Effector memory CD4-positive, alpha-beta T cell (primary cell): ENCODE measurements at regions not wholly inside any gene's neighbourhood (a gene's known extent, or its start where the extent isn't known, plus 50 kb on each side); places are given as distances from the start of the nearest gene placed in this dataset.

Source experiments
- DNase-seq, 3 donors: peaks; one replicate each; pipeline ENCODE4 v3.0.0-alpha.2; 2020
- H3K27ac ChIP-seq: 2 replicates; pipeline ENCODE4 v1.7.0; 2013; ENCODE audit warnings: mild to moderate bottlenecking, low read length, moderate library complexity; ENCODE audit not compliant: insufficient read depth, poor library complexity, severe bottlenecking
- H3K27me3 ChIP-seq: replicated peaks from 2 replicates; pipeline ENCODE4 v1.7.0; 2013; ENCODE audit warnings: mild to moderate bottlenecking, low read length; ENCODE audit not compliant: insufficient read depth, control insufficient read depth, poor library complexity, severe bottlenecking
- H3K36me3 ChIP-seq: 2 replicates; pipeline ENCODE4 v1.7.0; 2013; ENCODE audit warnings: mild to moderate bottlenecking, low read length, moderate library complexity; ENCODE audit not compliant: control insufficient read depth, insufficient read depth
- H3K4me1 ChIP-seq: 2 replicates; pipeline ENCODE4 v1.7.0; 2013; ENCODE audit warnings: low read length, mild to moderate bottlenecking; ENCODE audit not compliant: control insufficient read depth, insufficient read depth, poor library complexity, severe bottlenecking
- H3K4me3 ChIP-seq: 2 replicates; pipeline ENCODE4 v1.7.0; 2013; ENCODE audit warnings: low read length, low read depth, mild to moderate bottlenecking; ENCODE audit not compliant: insufficient read depth, poor library complexity, severe bottlenecking
- H3K9me3 ChIP-seq: 2 replicates; pipeline ENCODE4 v1.7.0; 2013; ENCODE audit warnings: mild to moderate bottlenecking, low read length, moderate library complexity; ENCODE audit not compliant: control insufficient read depth

DNA sequence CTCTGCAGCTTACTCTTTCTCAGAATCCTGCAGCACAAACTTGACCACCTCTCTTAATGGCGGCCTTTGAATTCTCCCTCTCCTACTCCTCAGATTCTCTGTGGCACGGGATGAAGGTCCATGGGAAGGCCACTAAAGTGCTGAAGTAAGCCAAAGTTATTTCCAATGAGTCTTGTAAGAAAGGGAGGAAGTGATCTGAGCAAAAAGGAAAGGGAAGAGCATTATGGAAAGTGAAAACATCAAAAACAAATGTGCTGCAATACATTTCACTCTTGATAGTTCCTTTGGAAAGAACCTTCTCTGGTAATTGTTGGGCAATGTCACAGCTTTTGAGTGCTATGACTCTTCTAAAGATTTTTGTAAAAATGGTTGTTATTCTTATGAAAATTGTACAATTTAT lies 54.3 kb upstream of the CAMK2D start:
- Histone ChIP-seq H3K27ac (no peak overlapping the region), H3K9me3 (no peaks in the 10 kb centered on the region), H3K4me3 (no peak overlapping the region), H3K27me3 (no peaks in the 10 kb centered on the region), H3K36me3 (no peaks in the 10 kb centered on the region), H3K4me1 (no peaks in the 10 kb centered on the region)
- DNase-seq, result no peak

DNA sequence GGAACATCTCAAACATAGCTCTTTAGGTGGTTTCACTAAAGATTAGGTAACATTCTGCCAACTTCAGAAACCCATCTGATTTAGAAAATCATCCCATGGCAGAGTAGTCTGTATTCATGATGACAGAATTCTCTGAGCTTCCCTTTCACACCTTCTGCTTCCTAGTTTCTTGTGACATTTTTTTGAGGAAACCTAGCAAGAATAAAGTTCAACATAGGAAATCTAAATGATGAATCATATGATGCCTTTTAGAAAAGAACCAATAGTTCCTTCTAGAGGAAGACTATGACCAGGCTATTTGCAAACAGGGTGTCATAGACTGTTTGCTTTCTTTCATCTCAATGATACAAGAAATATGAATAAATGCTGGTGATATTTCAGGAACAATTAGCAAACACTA lies 49.8 kb upstream of the CAMK2D start:
- H3K4me1 ChIP-seq, result no peaks in the 10 kb centered on the region
- no peak for DNase-seq
- H3K9me3 ChIP-seq, result no peaks in the 10 kb centered on the region
- no peaks in the 10 kb centered on the region for H3K27me3 ChIP-seq
- no peak overlapping the region for H3K4me3 ChIP-seq
- no peak overlapping the region for H3K27ac ChIP-seq
- H3K36me3 ChIP-seq, result no peaks in the 10 kb centered on the region
